ENCODE measurements at regions not wholly inside any gene's neighbourhood (a gene's known extent, or its start where the extent isn't known, plus 50 kb on each side); places are given as distances from the start of the nearest gene placed in this dataset.

DNA sequence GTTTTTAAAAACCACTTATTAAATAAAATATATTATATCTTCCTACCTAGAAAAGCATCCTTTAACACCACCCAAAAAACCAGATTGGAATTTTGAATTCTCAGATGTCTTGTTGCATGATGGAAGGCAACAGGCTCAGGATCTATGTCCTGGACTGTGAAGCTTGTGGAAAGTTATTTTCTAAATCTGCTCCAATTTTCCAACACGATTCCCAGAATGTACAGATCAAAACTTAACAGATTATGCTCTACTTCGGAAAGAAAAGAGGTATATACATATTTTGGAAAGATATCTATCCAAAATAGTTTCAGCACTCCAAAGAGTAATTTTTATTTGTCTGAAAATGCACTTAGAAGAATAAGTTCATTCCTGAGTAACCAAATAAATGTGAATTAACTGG lies 291.7 kb upstream of the EMCN start:
- TF ChIP-seq, protein P1, sequence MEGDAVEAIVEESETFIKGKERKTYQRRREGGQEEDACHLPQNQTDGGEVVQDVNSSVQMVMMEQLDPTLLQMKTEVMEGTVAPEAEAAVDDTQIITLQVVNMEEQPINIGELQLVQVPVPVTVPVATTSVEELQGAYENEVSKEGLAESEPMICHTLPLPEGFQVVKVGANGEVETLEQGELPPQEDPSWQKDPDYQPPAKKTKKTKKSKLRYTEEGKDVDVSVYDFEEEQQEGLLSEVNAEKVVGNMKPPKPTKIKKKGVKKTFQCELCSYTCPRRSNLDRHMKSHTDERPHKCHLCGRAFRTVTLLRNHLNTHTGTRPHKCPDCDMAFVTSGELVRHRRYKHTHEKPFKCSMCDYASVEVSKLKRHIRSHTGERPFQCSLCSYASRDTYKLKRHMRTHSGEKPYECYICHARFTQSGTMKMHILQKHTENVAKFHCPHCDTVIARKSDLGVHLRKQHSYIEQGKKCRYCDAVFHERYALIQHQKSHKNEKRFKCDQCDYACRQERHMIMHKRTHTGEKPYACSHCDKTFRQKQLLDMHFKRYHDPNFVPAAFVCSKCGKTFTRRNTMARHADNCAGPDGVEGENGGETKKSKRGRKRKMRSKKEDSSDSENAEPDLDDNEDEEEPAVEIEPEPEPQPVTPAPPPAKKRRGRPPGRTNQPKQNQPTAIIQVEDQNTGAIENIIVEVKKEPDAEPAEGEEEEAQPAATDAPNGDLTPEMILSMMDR (IDR thresholded peaks at IDR 0.05): no peak
- TF ChIP-seq POLR2AphosphoS5 (IDR thresholded peaks at IDR 0.05; ENCODE audit: insufficient read depth in 1 of 2, low read depth in 1 of 2) (no peak), POLR2A (IDR thresholded peaks at IDR 0.05) (no peak)

Data from vagina (tissue), 2 donors.